ENCODE measurements at regions not wholly inside any gene's neighbourhood (a gene's known extent, or its start where the extent isn't known, plus 50 kb on each side); places are given as distances from the start of the nearest gene placed in this dataset.

- H3K4me3 ChIP-seq (ENCODE audit: low read depth, low read length) = no peak overlapping the region
- DNase-seq (ENCODE audit: low read depth, low spot score) = no peak
- TF ChIP-seq CTCF (IDR thresholded peaks at IDR 0.05; ENCODE audit: low read depth, low read length) = no peak
- in situ Hi-C loops (cut with HindIII; ENCODE audit: low sequenced_read_pairs) = no loop called here
Measured at GRCh38 chr3:110397115-110397514, 674.5 kb upstream of the NECTIN3 start.

GRCh38 chr3:110400315-110400714 is 671.3 kb upstream of the NECTIN3 start:
- TF ChIP-seq CTCF (IDR thresholded peaks at IDR 0.05; ENCODE audit: low read depth, low read length) = no peak
- DNase-seq (ENCODE audit: low read depth, low spot score) = no peak
- in situ Hi-C loops (cut with HindIII; ENCODE audit: low sequenced_read_pairs) = no loop called here
- no peak overlapping the region for H3K4me3 ChIP-seq (ENCODE audit: low read depth, low read length)

- no peak overlapping the region for H3K4me3 ChIP-seq (ENCODE audit: low read depth, low read length)
- TF ChIP-seq CTCF (IDR thresholded peaks at IDR 0.05; ENCODE audit: low read depth, low read length) = no peak
- in situ Hi-C loops (cut with HindIII; ENCODE audit: low sequenced_read_pairs) = no loop called here
- no peak for DNase-seq (ENCODE audit: low read depth, low spot score)
Measured at GRCh38 chr3:110405830-110406585, 665.6 kb upstream of the NECTIN3 start.

GRCh38 chr3:110413266-110413665 is 658.4 kb upstream of the NECTIN3 start:
- DNase-seq (ENCODE audit: low read depth, low spot score) = no peak
- no peak overlapping the region for H3K4me3 ChIP-seq (ENCODE audit: low read depth, low read length)
- TF ChIP-seq CTCF (IDR thresholded peaks at IDR 0.05; ENCODE audit: low read depth, low read length) = no peak
- in situ Hi-C loops (cut with HindIII; ENCODE audit: low sequenced_read_pairs) = no loop called here

- in situ Hi-C loops (cut with HindIII; ENCODE audit: low sequenced_read_pairs) = no loop called here
- H3K4me3 ChIP-seq (ENCODE audit: low read depth, low read length) = no peak overlapping the region
- peak; percentile 87 for DNase-seq (ENCODE audit: low read depth, low spot score)
- no peak for TF ChIP-seq CTCF (IDR thresholded peaks at IDR 0.05; ENCODE audit: low read depth, low read length)
Measured at GRCh38 chr3:110413807-110414748, 657.5 kb upstream of the NECTIN3 start.

- in situ Hi-C loops (cut with HindIII; ENCODE audit: low sequenced_read_pairs) = no loop called here
- peak; percentile 86 for DNase-seq (ENCODE audit: low read depth, low spot score)
- H3K4me3 ChIP-seq (ENCODE audit: low read depth, low read length) = no peak overlapping the region
- TF ChIP-seq CTCF (IDR thresholded peaks at IDR 0.05; ENCODE audit: low read depth, low read length) = no peak
Measured at GRCh38 chr3:110414855-110415254, 656.8 kb upstream of the NECTIN3 start.
